ENCODE measurements at regions not wholly inside any gene's neighbourhood (a gene's known extent, or its start where the extent isn't known, plus 50 kb on each side); places are given as distances from the start of the nearest gene placed in this dataset.

- DNase-seq (ENCODE audit: low read depth in 4 of 4, low spot score in 3 of 4), result no peak
Observed at GRCh38 chr10:7478727-7479457, 68.1 kb upstream of the SFMBT2 start.

- DNase-seq (ENCODE audit: low read depth in 4 of 4, low spot score in 3 of 4), result no peak
Observed at GRCh38 chr10:7477538-7478334, 66.9 kb upstream of the SFMBT2 start.

- no peak for DNase-seq (ENCODE audit: low read depth in 4 of 4, low spot score in 3 of 4)
Observed at GRCh38 chr10:7475939-7476338, 65.1 kb upstream of the SFMBT2 start.

- DNase-seq (ENCODE audit: low read depth in 4 of 4, low spot score in 3 of 4), result no peak
Observed at GRCh38 chr10:7475046-7475911, 64.4 kb upstream of the SFMBT2 start.

- no peak for DNase-seq (ENCODE audit: low read depth in 4 of 4, low spot score in 3 of 4)
Observed at GRCh38 chr10:7474388-7474787, 63.6 kb upstream of the SFMBT2 start.

- no peak for DNase-seq (ENCODE audit: low read depth in 4 of 4, low spot score in 3 of 4)
Observed at GRCh38 chr10:7473474-7473873, 62.6 kb upstream of the SFMBT2 start.

GRCh38 chr10:7471720-7472367 lies 61.0 kb upstream of the SFMBT2 start:
- no peak for DNase-seq (ENCODE audit: low read depth in 4 of 4, low spot score in 3 of 4)

GRCh38 chr10:7470371-7470770 lies 59.5 kb upstream of the SFMBT2 start:
- no peak for DNase-seq (ENCODE audit: low read depth in 4 of 4, low spot score in 3 of 4)

GRCh38 chr10:7467031-7467667 lies 56.3 kb upstream of the SFMBT2 start:
- no peak for DNase-seq (ENCODE audit: low read depth in 4 of 4, low spot score in 3 of 4)

- DNase-seq (ENCODE audit: low read depth in 4 of 4, low spot score in 3 of 4), result no peak
Observed at GRCh38 chr10:7464691-7465090, 53.9 kb upstream of the SFMBT2 start.

All from left renal pelvis (tissue), 4 donors.